ENCODE measurements at regions not wholly inside any gene's neighbourhood (a gene's known extent, or its start where the extent isn't known, plus 50 kb on each side); places are given as distances from the start of the nearest gene placed in this dataset.

DNA sequence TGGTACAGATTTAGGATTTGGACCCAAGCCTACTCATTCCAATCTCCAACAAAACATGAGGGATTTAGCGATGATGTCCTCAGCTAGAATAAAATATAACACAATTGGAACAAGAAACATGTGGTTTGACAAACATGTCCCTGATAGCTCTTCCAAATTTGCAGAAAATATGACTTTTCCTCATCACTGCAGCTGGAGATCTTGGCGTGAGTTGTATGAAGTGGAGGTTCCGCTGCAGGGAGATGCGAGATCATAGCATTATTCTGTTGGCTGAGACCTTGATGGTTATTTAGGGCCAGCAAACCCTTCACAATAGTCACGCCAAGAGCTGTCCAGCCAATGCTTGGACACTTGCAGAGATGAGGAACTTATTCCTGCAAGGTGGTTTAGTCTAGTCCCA, 413.4 kb upstream of the TBX3 start:
- TF ChIP-seq EZH2 (IDR thresholded peaks at IDR 0.05; ENCODE audit: low read length, missing control alignments): no peak
- TF ChIP-seq CTCF (conservative IDR thresholded peaks at IDR 0.05 in 1 of 2, IDR thresholded peaks at IDR 0.05 in 1 of 2; ENCODE audit: low read depth in 1 of 2, low read length in 2 of 2): no peak

Data from fibroblast of lung (primary cell).